ENCODE measurements at regions not wholly inside any gene's neighbourhood (a gene's known extent, or its start where the extent isn't known, plus 50 kb on each side); places are given as distances from the start of the nearest gene placed in this dataset.
"Not testable (repeated sequence)": the region's sequence is repeated elsewhere in the genome, so short reads cannot be mapped to it uniquely, and the experiment has no call there.

DNA sequence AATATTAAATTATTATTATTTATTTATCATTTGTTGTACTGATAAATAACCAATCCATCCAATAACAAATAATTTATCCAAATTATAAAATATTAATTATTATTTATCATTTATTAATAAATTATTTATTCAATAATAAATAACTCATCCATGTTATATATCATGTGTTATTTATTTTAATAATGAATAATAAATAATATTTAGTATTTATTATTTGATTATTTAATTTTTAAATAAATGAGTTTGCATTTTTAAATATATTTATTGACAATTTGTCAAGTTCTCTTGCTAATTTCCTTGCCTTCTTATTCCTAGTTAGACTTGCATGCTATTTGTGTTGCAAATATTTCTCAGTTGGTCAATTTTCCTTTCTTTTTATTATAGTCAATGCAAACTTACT is 995.4 kb downstream of the TSN start:
- H3K4me3 Mint-ChIP-seq, result no peak overlapping the region

DNA sequence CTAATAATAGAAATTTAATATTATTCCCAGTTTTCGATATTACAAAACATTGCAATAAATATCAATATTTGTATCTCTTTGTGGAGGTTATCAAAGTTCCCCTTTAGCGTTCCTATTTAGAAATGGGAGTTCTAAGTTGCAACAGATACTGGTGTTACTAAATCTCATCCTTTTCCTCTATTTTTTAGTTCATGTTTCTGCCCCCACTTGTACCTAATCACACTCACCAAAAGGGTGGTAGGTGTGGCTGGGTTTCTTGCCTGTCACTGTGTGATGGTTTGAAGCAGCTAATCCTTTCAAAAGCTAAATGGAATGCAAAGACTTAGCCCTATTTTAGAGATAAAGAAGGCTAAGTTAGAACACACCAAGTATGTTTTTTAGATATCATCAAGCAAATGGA is 997.9 kb downstream of the TSN start:
- Mint-ChIP-seq H3K27me3 (ENCODE audit: low read depth) (no peaks in the 10 kb centered on the region), H3K36me3 (ENCODE audit: low read depth) (no peaks in the 10 kb centered on the region), H3K9me3 (peaks cover 10% of the 10 kb centered on the region), H3K4me1 (ENCODE audit: low read depth) (no peaks in the 10 kb centered on the region), H3K27ac (no peak overlapping the region), H3K4me3 (no peak overlapping the region)

More for the DNA sequence above, 995.4 kb downstream of the TSN start:
- Mint-ChIP-seq H3K27ac (no peak overlapping the region), H3K9me3 (peaks cover 10% of the 10 kb centered on the region), H3K36me3 (ENCODE audit: low read depth) (no peaks in the 10 kb centered on the region), H3K27me3 (ENCODE audit: low read depth) (no peaks in the 10 kb centered on the region), H3K4me1 (ENCODE audit: low read depth) (no peaks in the 10 kb centered on the region)

DNA sequence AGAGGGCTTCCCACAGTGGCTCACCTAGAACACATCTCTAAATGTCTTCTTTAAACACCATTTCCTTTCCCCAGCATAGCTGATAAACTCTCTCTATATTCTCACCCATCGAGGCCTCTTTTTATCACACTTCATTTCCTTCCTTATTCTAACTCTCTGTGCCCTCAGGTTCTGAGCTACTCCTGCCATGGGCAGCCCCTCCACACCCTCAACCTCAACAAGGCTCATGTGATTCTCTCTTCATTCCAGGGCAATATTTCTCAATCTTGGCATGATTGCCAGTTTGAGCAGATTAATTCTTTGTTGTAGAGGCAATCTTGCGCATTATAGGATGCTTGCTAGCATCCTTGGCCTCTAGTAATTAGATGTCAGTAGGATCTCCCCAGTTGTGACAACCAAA is 999.1 kb downstream of the TSN start:
- Mint-ChIP-seq H3K27me3 (ENCODE audit: low read depth) (no peaks in the 10 kb centered on the region), H3K36me3 (ENCODE audit: low read depth) (no peaks in the 10 kb centered on the region), H3K9me3 (peaks cover 10% of the 10 kb centered on the region), H3K4me1 (ENCODE audit: low read depth) (no peaks in the 10 kb centered on the region), H3K27ac (no peak overlapping the region), H3K4me3 (no peak overlapping the region)

DNA sequence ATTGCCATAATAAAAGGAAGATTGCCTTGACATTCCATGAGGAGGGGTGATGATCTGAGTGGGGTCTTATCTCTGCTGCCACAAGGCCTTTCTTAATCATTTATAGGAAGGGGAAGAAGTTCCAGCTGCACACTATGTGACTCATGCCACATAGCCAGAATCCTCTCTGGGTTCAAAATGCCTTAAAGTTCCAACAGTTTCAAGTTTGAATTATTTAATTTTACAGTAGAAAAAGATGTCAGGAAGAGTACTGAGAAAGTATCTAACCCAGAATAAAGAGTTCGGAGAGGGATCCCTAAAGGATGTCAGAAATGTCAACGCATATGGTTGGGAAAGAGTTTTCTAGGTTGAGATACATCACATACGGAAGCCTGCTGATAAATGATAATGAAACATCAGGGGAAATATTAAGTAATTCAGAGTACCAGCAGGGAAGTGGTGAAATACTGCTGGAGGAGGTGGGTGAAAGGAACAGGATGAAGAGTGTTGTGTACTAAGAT is 999.9 kb downstream of the TSN start:
- no peak overlapping the region for H3K4me3 Mint-ChIP-seq
- H3K36me3 Mint-ChIP-seq (ENCODE audit: low read depth), result no peaks in the 10 kb centered on the region
- H3K27me3 Mint-ChIP-seq (ENCODE audit: low read depth), result no peaks in the 10 kb centered on the region
- H3K27ac Mint-ChIP-seq, result no peak overlapping the region
- peaks cover 10% of the 10 kb centered on the region for H3K9me3 Mint-ChIP-seq
- H3K4me1 Mint-ChIP-seq (ENCODE audit: low read depth), result no peaks in the 10 kb centered on the region

- Mint-ChIP-seq H3K9me3 (peaks cover 17% of the 10 kb centered on the region), H3K4me1 (ENCODE audit: low read depth) (no peaks in the 10 kb centered on the region), H3K4me3 (no peak overlapping the region), H3K27me3 (ENCODE audit: low read depth) (no peaks in the 10 kb centered on the region), H3K27ac (no peak overlapping the region), H3K36me3 (ENCODE audit: low read depth) (no peaks in the 10 kb centered on the region)
Measured at GRCh38 chr2:122758967-122759366, 1003.5 kb downstream of the TSN start.

GRCh38 chr2:122764014-122764413 is 1008.6 kb downstream of the TSN start:
- H3K4me1 Mint-ChIP-seq (ENCODE audit: low read depth), result no peaks in the 10 kb centered on the region
- H3K27me3 Mint-ChIP-seq (ENCODE audit: low read depth), result no peaks in the 10 kb centered on the region
- H3K4me3 Mint-ChIP-seq, result no peak overlapping the region

GRCh38 chr2:122780251-122780650 is 1024.8 kb downstream of the TSN start:
- no peak overlapping the region for H3K27ac Mint-ChIP-seq
- H3K4me1 Mint-ChIP-seq (ENCODE audit: low read depth), result no peaks in the 10 kb centered on the region
- H3K36me3 Mint-ChIP-seq (ENCODE audit: low read depth), result no peaks in the 10 kb centered on the region
- H3K27me3 Mint-ChIP-seq (ENCODE audit: low read depth), result no peaks in the 10 kb centered on the region
- peaks cover 26% of the 10 kb centered on the region for H3K9me3 Mint-ChIP-seq
- H3K4me3 Mint-ChIP-seq, result no peak overlapping the region

More at GRCh38 chr2:122764014-122764413, 1008.6 kb downstream of the TSN start:
- Mint-ChIP-seq H3K9me3 (peaks cover 15% of the 10 kb centered on the region), H3K36me3 (ENCODE audit: low read depth) (no peaks in the 10 kb centered on the region), H3K27ac (no peak overlapping the region)

DNA sequence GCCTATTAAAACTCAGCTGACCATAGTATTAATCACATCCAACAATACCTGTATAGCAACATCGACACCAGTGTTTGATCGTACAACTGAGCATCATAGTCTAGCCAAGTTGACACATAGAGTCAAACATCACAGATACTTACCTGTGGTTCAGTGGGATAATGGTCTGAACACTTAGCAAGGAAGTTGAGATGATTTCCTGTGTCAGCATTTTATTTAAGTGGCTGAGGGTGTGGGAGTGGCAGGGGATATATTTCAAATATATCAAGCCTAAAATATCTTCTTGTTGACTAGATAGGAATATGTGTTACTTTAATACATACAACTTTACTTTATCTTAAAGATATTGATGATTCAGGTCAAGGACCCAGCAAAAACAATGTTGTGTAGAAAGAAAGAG is 1038.6 kb downstream of the TSN start:
- Mint-ChIP-seq H3K27me3 (ENCODE audit: low read depth) (no peaks in the 10 kb centered on the region), H3K4me3 (no peak overlapping the region), H3K27ac (no peak overlapping the region), H3K4me1 (ENCODE audit: low read depth) (no peaks in the 10 kb centered on the region), H3K9me3 (peaks cover 19% of the 10 kb centered on the region), H3K36me3 (ENCODE audit: low read depth) (no peaks in the 10 kb centered on the region)

- no peaks in the 10 kb centered on the region for H3K36me3 Mint-ChIP-seq (ENCODE audit: low read depth)
- H3K4me3 Mint-ChIP-seq, result no peak overlapping the region
- H3K27me3 Mint-ChIP-seq (ENCODE audit: low read depth), result no peaks in the 10 kb centered on the region
- no peak overlapping the region for H3K27ac Mint-ChIP-seq
- H3K4me1 Mint-ChIP-seq (ENCODE audit: low read depth), result no peaks in the 10 kb centered on the region
- peaks cover 13% of the 10 kb centered on the region for H3K9me3 Mint-ChIP-seq
Measured at GRCh38 chr2:122795763-122796162, 1040.3 kb downstream of the TSN start.

DNA sequence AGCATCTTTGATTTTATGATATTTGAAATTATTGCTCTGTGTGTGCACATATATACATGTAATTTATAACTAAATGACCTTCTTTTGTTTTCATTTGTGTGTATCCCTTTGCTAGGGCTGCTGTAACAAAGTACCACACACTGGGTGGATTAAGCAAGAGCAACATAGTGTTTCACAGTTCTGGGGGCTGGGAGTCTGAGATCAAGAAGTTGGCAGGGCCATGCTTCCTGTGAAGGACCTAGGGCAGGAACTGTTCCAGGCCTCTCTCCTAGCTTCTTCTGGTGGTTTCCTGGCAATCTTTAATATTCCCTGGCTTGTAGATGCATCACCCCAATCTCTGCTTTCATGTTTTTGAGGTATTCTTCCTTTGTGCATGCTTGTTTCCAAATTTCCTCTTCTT is 1043.9 kb downstream of the TSN start:
- H3K4me1 Mint-ChIP-seq (ENCODE audit: low read depth), result no peaks in the 10 kb centered on the region
- peaks cover 16% of the 10 kb centered on the region for H3K9me3 Mint-ChIP-seq

DNA sequence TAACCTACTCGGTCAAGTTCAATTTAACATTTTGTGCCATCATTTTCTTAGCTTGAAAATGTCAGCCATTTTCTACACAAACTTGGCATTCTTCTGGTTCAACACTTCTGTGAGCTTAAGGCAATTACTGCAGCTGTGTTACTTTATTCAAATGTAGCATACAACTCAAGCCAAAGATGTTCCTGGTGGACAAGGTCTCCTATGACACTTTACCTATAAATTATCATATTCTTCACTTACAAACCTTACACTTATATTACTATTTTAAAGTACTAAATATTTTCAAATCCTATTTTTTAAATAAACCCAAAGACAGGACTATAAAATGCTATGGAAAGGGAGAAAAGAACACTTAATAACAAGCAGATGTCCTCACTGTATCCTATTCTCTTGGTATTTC is 1045.3 kb downstream of the TSN start:
- no peak overlapping the region for H3K4me3 Mint-ChIP-seq
- H3K9me3 Mint-ChIP-seq, result peaks cover 15% of the 10 kb centered on the region
- no peaks in the 10 kb centered on the region for H3K4me1 Mint-ChIP-seq (ENCODE audit: low read depth)

More for the DNA sequence above, 1043.9 kb downstream of the TSN start:
- H3K27me3 Mint-ChIP-seq (ENCODE audit: low read depth), result no peaks in the 10 kb centered on the region
- no peak overlapping the region for H3K4me3 Mint-ChIP-seq
- no peaks in the 10 kb centered on the region for H3K36me3 Mint-ChIP-seq (ENCODE audit: low read depth)
- no peak overlapping the region for H3K27ac Mint-ChIP-seq

GRCh38 chr2:122804494-122804893 is 1049.0 kb downstream of the TSN start:
- no peak overlapping the region for H3K27ac Mint-ChIP-seq
- peaks cover 13% of the 10 kb centered on the region for H3K9me3 Mint-ChIP-seq
- no peaks in the 10 kb centered on the region for H3K27me3 Mint-ChIP-seq (ENCODE audit: low read depth)
- H3K4me1 Mint-ChIP-seq (ENCODE audit: low read depth), result no peaks in the 10 kb centered on the region
- no peak overlapping the region for H3K4me3 Mint-ChIP-seq
- no peaks in the 10 kb centered on the region for H3K36me3 Mint-ChIP-seq (ENCODE audit: low read depth)

More for the DNA sequence above, 1045.3 kb downstream of the TSN start:
- Mint-ChIP-seq H3K27me3 (ENCODE audit: low read depth) (no peaks in the 10 kb centered on the region), H3K27ac (no peak overlapping the region), H3K36me3 (ENCODE audit: low read depth) (no peaks in the 10 kb centered on the region)

GRCh38 chr2:122805346-122805745 is 1049.9 kb downstream of the TSN start:
- Mint-ChIP-seq H3K27me3 (ENCODE audit: low read depth) (no peaks in the 10 kb centered on the region), H3K36me3 (ENCODE audit: low read depth) (no peaks in the 10 kb centered on the region), H3K4me3 (no peak overlapping the region), H3K9me3 (peaks cover 13% of the 10 kb centered on the region), H3K27ac (no peak overlapping the region), H3K4me1 (ENCODE audit: low read depth) (no peaks in the 10 kb centered on the region)

- H3K4me1 Mint-ChIP-seq (ENCODE audit: low read depth), result no peaks in the 10 kb centered on the region
- H3K27me3 Mint-ChIP-seq (ENCODE audit: low read depth), result no peaks in the 10 kb centered on the region
- H3K4me3 Mint-ChIP-seq, result no peak overlapping the region
- peaks cover 11% of the 10 kb centered on the region for H3K9me3 Mint-ChIP-seq
- no peak overlapping the region for H3K27ac Mint-ChIP-seq
- H3K36me3 Mint-ChIP-seq (ENCODE audit: low read depth), result no peaks in the 10 kb centered on the region
Measured at GRCh38 chr2:122808286-122808969, 1053.0 kb downstream of the TSN start.

GRCh38 chr2:122812214-122812613 is 1056.8 kb downstream of the TSN start:
- H3K27me3 Mint-ChIP-seq (ENCODE audit: low read depth); H3K27ac Mint-ChIP-seq; H3K36me3 Mint-ChIP-seq (ENCODE audit: low read depth); H3K4me3 Mint-ChIP-seq; H3K4me1 Mint-ChIP-seq (ENCODE audit: low read depth): not testable (repeated sequence)
- H3K9me3 Mint-ChIP-seq, result peaks cover 13% of the 10 kb centered on the region
